ENCODE measurements at regions not wholly inside any gene's neighbourhood (a gene's known extent, or its start where the extent isn't known, plus 50 kb on each side); places are given as distances from the start of the nearest gene placed in this dataset.

GRCh38 chr4:125975861-125976397 lies 661.2 kb downstream of the FAT4 start:
- no peak overlapping the region for H3K4me3 ChIP-seq
- WGBS, 3 donors, result 92 to 95% (median 93%) methylated on average over 4 of the region's 4 CpGs
- no peak for DNase-seq

GRCh38 chr4:125979950-125980349 lies 665.2 kb downstream of the FAT4 start:
- DNase-seq, result no peak
- no peak overlapping the region for H3K4me3 ChIP-seq
- H3K36me3 ChIP-seq, result no peaks in the 10 kb centered on the region
- WGBS, 3 donors, result 87 to 90% (median 89%) methylated on average over 6 of the region's 6 CpGs
- intact Hi-C loops (cut with DNase I), result no loop called here
- no peaks in the 10 kb centered on the region for H3K9me3 ChIP-seq
- no peaks in the 10 kb centered on the region for H3K4me1 ChIP-seq (ENCODE audit: insufficient read depth)
- H3K27ac ChIP-seq, result no peak overlapping the region
- TF ChIP-seq POLR2A (IDR thresholded peaks at IDR 0.05) (no peak), EP300 (IDR thresholded peaks at IDR 0.05) (no peak), CTCF (IDR thresholded peaks at IDR 0.05) (no peak)
- H3K27me3 ChIP-seq, result no peaks in the 10 kb centered on the region

More at GRCh38 chr4:125975861-125976397, 661.2 kb downstream of the FAT4 start:
- Histone ChIP-seq H3K36me3 (no peaks in the 10 kb centered on the region), H3K27ac (no peak overlapping the region), H3K27me3 (no peaks in the 10 kb centered on the region), H3K9me3 (no peaks in the 10 kb centered on the region), H3K4me1 (ENCODE audit: insufficient read depth) (no peaks in the 10 kb centered on the region)
- TF ChIP-seq EP300 (IDR thresholded peaks at IDR 0.05) (no peak), CTCF (IDR thresholded peaks at IDR 0.05) (no peak), POLR2A (IDR thresholded peaks at IDR 0.05) (no peak)
- intact Hi-C loops (cut with DNase I), result no loop called here

GRCh38 chr4:125983168-125983567 lies 668.4 kb downstream of the FAT4 start:
- intact Hi-C loops (cut with DNase I), result no loop called here
- WGBS, 3 donors, result 94 to 100% (median 95%) methylated on average over 1 of the region's 1 CpG
- H3K4me3 ChIP-seq, result no peak overlapping the region
- H3K27me3 ChIP-seq, result no peaks in the 10 kb centered on the region
- no peaks in the 10 kb centered on the region for H3K9me3 ChIP-seq
- TF ChIP-seq EP300 (IDR thresholded peaks at IDR 0.05) (no peak), POLR2A (IDR thresholded peaks at IDR 0.05) (no peak), CTCF (IDR thresholded peaks at IDR 0.05) (no peak)
- H3K27ac ChIP-seq, result no peak overlapping the region
- H3K4me1 ChIP-seq (ENCODE audit: insufficient read depth), result no peaks in the 10 kb centered on the region
- no peaks in the 10 kb centered on the region for H3K36me3 ChIP-seq
- DNase-seq, result no peak

GRCh38 chr4:125985856-125986255 lies 671.1 kb downstream of the FAT4 start:
- Histone ChIP-seq H3K4me3 (no peak overlapping the region), H3K27ac (no peak overlapping the region), H3K9me3 (no peaks in the 10 kb centered on the region), H3K27me3 (no peaks in the 10 kb centered on the region), H3K36me3 (no peaks in the 10 kb centered on the region), H3K4me1 (ENCODE audit: insufficient read depth) (no peaks in the 10 kb centered on the region)
- TF ChIP-seq CTCF (IDR thresholded peaks at IDR 0.05), result no peak
- no peak for TF ChIP-seq POLR2A (IDR thresholded peaks at IDR 0.05)
- no peak for TF ChIP-seq EP300 (IDR thresholded peaks at IDR 0.05)
- intact Hi-C loops (cut with DNase I), result no loop called here
- DNase-seq, result no peak
- WGBS, 3 donors, result 53 to 63% (median 54%) methylated on average over 3 of the region's 3 CpGs
